SK-N-SH (cell line): ENCODE measurements at regions not wholly inside any gene's neighbourhood (a gene's known extent, or its start where the extent isn't known, plus 50 kb on each side); places are given as distances from the start of the nearest gene placed in this dataset.

Source experiments
- ELF1 ChIP-seq: IDR thresholded peaks from 2 replicates; pipeline ENCODE4 v1.4.0; 2012
- EP300 ChIP-seq, 2 experiments: IDR thresholded peaks; 2 replicates each; pipeline versions ENCODE4 v1.4.0 to v1.6.1; 2012; ENCODE audit warnings: borderline replicate concordance in 1 of 2, low read depth in 1 of 2, low read length in 1 of 2
- EZH2phosphoT487 ChIP-seq: fragments of 200-600 bp; sonication (generic); IDR thresholded peaks from 2 replicates; pipeline ENCODE4 v1.6.1; 2017; ENCODE audit warnings: low read depth, mixed run types, mild to moderate bottlenecking, antibody characterized with exemption, moderate library complexity, borderline replicate concordance
- FOXJ3 ChIP-seq: sonication (generic); formaldehyde crosslinking; IDR thresholded peaks from 2 replicates; pipeline ENCODE4 v1.5.1; 2020; ENCODE audit warnings: mild to moderate bottlenecking, missing genetic modification reagents
- GABPA ChIP-seq: IDR thresholded peaks from 2 replicates; pipeline ENCODE4 v1.4.0; 2012; ENCODE audit warnings: low read depth, mild to moderate bottlenecking
- GATA2 ChIP-seq: sonication (generic); formaldehyde crosslinking; IDR thresholded peaks from 2 replicates; pipeline ENCODE4 v1.5.0; 2020; ENCODE audit warnings: mild to moderate bottlenecking, missing genetic modification reagents
- JUND ChIP-seq: IDR thresholded peaks from 2 replicates; pipeline ENCODE4 v1.4.0; 2012
- POLR2AphosphoS5 ChIP-seq: IDR thresholded peaks from 2 replicates; pipeline ENCODE4 v1.6.1; 2012; ENCODE audit warnings: low read depth, low read length
- RAD21 ChIP-seq: IDR thresholded peaks from 2 replicates; pipeline ENCODE4 v1.6.1; 2012; ENCODE audit warnings: mild to moderate bottlenecking, low read length
- USF1 ChIP-seq: IDR thresholded peaks from 2 replicates; pipeline ENCODE4 v1.4.0; 2012; ENCODE audit warnings: low read depth, borderline replicate concordance
- TF ChIP-seq, protein P1 (sequence below): fragments of 200-600 bp; sonication (generic); IDR thresholded peaks from 2 replicates; pipeline ENCODE4 v1.6.1; 2017; ENCODE audit warnings: antibody characterized with exemption, mild to moderate bottlenecking, moderate library complexity
- TF ChIP-seq, protein P2 (sequence below): fragments of 150-350 bp; IDR thresholded peaks from 2 replicates; pipeline ENCODE4 v1.6.1; 2017; ENCODE audit warnings: antibody characterized with exemption, low read length, low read depth, borderline replicate concordance

- TF ChIP-seq EP300 (IDR thresholded peaks at IDR 0.05; ENCODE audit: borderline replicate concordance in 1 of 2, low read depth in 1 of 2, low read length in 1 of 2) (no peak), EZH2phosphoT487 (no peak), FOXJ3 (no peak), POLR2AphosphoS5 (no peak), RAD21 (no peak), USF1 (no peak), GATA2 (CRISPR knock-in tag) (no peak), ELF1 (no peak), GABPA (no peak), JUND (no peak)
- TF ChIP-seq, protein P1, sequence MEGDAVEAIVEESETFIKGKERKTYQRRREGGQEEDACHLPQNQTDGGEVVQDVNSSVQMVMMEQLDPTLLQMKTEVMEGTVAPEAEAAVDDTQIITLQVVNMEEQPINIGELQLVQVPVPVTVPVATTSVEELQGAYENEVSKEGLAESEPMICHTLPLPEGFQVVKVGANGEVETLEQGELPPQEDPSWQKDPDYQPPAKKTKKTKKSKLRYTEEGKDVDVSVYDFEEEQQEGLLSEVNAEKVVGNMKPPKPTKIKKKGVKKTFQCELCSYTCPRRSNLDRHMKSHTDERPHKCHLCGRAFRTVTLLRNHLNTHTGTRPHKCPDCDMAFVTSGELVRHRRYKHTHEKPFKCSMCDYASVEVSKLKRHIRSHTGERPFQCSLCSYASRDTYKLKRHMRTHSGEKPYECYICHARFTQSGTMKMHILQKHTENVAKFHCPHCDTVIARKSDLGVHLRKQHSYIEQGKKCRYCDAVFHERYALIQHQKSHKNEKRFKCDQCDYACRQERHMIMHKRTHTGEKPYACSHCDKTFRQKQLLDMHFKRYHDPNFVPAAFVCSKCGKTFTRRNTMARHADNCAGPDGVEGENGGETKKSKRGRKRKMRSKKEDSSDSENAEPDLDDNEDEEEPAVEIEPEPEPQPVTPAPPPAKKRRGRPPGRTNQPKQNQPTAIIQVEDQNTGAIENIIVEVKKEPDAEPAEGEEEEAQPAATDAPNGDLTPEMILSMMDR = no peak
- TF ChIP-seq, protein P2, sequence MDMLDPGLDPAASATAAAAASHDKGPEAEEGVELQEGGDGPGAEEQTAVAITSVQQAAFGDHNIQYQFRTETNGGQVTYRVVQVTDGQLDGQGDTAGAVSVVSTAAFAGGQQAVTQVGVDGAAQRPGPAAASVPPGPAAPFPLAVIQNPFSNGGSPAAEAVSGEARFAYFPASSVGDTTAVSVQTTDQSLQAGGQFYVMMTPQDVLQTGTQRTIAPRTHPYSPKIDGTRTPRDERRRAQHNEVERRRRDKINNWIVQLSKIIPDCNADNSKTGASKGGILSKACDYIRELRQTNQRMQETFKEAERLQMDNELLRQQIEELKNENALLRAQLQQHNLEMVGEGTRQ = no peak
Observed at GRCh38 chr7:33671531-33672262, 233.6 kb upstream of the BMPER start.
